HG03095 (cell line): ENCODE measurements at regions not wholly inside any gene's neighbourhood (a gene's known extent, or its start where the extent isn't known, plus 50 kb on each side); places are given as distances from the start of the nearest gene placed in this dataset.
"Not testable (repeated sequence)": the region's sequence is repeated elsewhere in the genome, so short reads cannot be mapped to it uniquely, and the experiment has no call there.

ENCODE experiments used
- ATAC-seq: cut with Tn5 transposase; IDR thresholded peaks from one replicate; pipeline ENCODE4 v1.9.1; 2021; ENCODE audit warnings: moderate library complexity; ENCODE audit not compliant: unreplicated experiment

GRCh38 chr21:35814858-35815619 lies 245.3 kb downstream of the SETD4 start:
- no peak for ATAC-seq

- no peak for ATAC-seq
Measured at GRCh38 chr21:35812679-35813078, 247.6 kb downstream of the SETD4 start.

GRCh38 chr21:35811191-35811806 lies 249.0 kb downstream of the SETD4 start:
- no peak for ATAC-seq

GRCh38 chr21:35810431-35810970 lies 249.8 kb downstream of the SETD4 start:
- ATAC-seq: no peak

- no peak for ATAC-seq
Measured at GRCh38 chr21:35801391-35801790, 258.9 kb downstream of the SETD4 start.

GRCh38 chr21:35800796-35801385 lies 259.4 kb downstream of the SETD4 start:
- ATAC-seq: not testable (repeated sequence)

- ATAC-seq: no peak
Measured at GRCh38 chr21:35796844-35797243, 263.5 kb downstream of the SETD4 start.

- not testable (repeated sequence) for ATAC-seq
Measured at GRCh38 chr21:35794527-35794926, 265.8 kb downstream of the SETD4 start.

- no peak for ATAC-seq
Measured at GRCh38 chr21:35792569-35793305, 267.6 kb downstream of the SETD4 start.

GRCh38 chr21:35791541-35792325 lies 268.6 kb downstream of the SETD4 start:
- no peak for ATAC-seq

- no peak for ATAC-seq
Measured at GRCh38 chr21:35783721-35784120, 276.6 kb downstream of the SETD4 start.

GRCh38 chr21:35782667-35783066 lies 277.7 kb downstream of the SETD4 start:
- ATAC-seq: no peak

GRCh38 chr21:35780983-35781382 lies 279.3 kb downstream of the SETD4 start:
- no peak for ATAC-seq

- no peak for ATAC-seq
Measured at GRCh38 chr21:35779690-35780570, 280.4 kb downstream of the SETD4 start.

- no peak for ATAC-seq
Measured at GRCh38 chr21:35779167-35779566, 281.2 kb downstream of the SETD4 start.

- no peak for ATAC-seq
Measured at GRCh38 chr21:35777081-35777480, 283.2 kb downstream of the SETD4 start.

GRCh38 chr21:35775778-35776544 lies 284.4 kb downstream of the SETD4 start:
- no peak for ATAC-seq

GRCh38 chr21:35770101-35770945 lies 290.0 kb downstream of the SETD4 start:
- no peak for ATAC-seq
